ENCODE measurements at regions not wholly inside any gene's neighbourhood (a gene's known extent, or its start where the extent isn't known, plus 50 kb on each side); places are given as distances from the start of the nearest gene placed in this dataset.

DNA sequence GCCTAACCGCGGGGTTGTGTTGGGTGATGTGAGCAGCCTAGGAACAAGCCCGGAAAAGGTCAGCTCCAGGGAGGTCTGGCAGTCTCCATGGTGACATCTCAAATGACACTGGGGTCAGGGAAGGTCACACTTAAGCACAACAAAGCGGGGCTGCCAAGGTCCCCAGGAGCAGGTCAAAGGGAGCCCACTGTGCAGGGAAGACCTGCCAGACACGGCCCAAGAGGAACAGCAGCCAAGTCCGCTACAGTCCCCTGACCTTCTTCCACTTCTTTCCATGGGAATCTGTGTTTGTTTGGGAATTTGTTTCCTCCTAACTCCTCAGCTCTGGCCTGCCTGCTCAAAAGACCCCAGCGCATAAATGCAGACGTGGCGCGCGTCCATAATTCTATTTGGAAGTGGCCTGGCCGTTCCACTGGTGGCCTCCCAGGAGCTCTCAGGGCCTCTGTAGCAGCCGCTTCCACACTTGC is 232.1 kb upstream of the COPS8 start:
- no peak for DNase-seq (ENCODE audit: low spot score)

DNA sequence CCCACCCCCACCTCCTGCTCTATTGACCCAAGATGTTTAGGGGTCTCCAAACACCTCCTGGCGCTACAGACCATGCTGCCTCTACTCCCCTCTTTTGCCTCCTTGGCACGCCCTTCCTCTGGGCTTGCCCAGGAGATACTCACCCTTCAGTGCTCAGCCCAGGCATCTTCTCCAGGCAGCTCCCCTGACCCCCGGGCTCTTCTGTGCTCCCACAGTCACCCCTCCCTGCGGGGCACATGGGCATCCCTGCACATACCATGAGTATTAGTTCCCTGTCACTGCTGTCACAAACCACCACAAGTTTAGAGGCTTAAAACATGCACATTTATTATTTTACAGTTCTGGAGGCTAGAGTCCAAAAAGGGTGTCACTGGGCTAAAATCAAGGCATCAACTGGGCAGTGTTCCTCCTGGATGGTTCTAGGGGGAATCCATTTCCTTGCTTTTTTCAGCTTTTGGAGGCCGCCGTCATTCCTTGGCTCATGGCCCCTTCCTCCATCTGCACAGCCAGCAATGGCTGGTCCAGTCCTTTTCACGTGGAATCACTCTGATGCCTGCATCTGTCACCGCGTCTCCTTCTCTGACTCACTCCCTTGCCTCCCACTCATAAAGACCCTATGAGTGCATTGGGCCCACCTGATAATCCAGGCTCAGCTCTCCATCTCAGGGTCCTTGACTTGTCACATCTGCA is 230.4 kb upstream of the COPS8 start:
- DNase-seq (ENCODE audit: low spot score), result no peak

DNA sequence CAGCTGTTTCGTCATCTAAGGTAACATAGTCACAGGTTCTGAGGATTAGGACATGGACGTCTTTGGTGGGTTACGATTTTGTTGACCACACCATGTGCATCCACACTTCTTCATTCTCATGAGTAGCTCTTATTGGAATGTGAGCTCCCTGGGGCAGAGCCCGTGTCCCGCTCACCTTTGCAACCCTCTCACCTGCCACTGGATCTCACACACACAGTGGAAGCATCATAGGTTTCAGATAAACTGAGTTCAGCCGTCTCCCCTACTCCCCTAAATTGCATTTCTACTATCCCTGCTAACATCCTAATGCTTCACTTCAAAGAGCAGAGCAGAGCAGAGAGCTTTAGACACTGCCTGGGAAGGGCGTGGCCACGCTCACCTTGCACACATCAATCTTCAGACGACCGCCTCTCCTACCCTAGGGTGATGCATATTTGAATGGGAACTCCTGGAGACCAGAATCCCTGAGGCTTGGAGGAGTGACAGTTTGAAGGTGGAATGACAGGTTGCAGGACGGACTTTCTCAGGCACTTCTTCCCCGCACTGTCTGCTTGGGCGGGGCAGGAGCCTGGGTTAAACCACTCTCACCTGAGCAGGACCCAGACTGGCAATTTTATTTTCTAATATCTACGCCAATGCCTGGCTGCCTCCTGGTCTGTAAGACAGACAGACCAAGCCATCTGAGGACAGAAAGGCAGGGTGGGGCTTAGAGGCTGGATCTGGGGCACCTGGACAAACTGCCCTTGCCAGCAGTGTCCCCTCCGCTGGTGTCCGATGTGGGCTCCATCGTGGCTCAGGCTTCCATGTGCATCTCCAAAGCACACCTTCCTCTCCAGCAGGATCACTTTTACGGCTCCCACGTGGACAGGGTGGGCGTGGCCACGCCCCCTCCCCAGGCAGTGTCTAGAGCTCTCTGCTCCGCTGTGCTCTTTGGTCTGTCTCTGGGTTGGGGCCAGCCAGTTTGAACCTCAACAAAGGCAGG is 229.5 kb upstream of the COPS8 start:
- DNase-seq (ENCODE audit: low spot score), result no peak

DNA sequence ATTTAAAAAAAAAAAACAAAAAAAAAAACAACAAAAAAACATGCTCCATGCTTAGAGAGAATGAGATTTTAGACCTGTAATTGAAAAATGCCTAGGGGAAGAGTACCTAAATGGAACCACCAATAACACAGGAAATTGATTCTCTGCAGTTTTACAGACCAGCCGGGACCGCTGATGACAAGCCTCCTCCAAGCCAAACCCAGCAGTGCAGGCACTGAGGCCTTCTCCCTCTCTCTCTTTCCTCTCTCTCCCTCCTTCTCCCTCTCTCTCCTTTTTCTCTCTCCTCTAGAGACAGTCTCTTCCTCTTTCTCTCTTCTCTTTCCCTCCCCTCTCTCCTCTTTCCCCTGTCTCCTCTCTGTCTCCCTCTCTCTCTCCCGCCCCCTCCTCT is 228.8 kb upstream of the COPS8 start:
- DNase-seq (ENCODE audit: low spot score), result no peak

DNA sequence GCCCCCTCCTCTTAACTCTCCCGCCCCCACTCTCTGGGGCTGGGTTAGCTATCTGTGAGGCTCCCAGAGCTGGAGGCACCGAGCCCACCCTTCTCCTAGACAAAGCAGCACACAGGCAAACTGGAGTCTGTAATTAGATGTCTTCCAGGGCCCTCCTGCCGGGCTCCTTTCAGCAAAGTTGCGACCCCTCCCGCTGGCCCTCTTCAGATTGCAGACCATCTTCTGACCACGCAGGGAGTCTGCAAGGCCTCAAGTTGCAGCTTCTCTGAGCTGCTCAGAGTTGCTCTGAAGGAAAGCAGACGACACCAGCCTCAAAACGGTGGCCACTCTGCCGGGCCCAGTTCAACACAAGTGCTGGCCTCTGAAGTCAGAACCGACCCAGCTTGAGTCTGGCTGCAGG is 228.4 kb upstream of the COPS8 start:
- DNase-seq (ENCODE audit: low spot score), result no peak

DNA sequence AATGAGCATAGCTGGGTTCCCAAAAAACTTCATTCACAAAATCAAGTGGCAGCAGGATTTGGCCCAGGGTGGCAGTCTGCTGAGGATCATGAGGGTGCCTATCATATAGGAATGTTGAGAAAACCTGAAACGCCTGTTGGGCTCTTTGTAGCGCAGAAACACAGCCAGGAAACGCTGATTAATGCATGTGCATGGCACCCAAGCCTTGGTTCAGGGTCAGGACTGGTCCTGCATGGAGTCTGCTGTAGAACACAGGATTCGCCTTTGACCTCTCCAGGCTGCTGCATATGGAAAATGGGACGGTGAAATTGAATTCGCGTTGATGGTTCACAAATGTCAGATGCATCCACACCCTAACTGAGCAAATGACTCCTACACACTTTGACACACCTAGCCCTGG is 227.9 kb upstream of the COPS8 start:
- no peak for DNase-seq (ENCODE audit: low spot score)

DNA sequence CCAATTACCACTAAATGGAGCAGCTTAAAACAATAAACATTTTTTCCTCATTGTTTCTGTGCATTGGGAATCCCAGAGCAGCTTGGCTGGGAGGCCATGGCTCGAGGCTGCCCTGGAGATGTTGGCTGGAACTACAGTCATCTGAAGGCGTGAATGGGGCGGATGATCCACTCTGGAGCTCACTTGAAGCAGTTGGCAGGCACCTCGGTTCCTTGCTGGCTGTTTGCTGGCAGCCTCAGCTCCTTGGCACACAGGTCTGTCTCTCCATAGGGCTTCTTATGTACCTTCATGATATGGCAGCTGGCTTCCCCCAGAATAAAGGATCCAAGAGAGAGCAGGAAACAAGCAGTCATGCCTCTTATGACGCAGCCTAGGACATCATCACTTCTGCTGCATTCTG is 227.0 kb upstream of the COPS8 start:
- DNase-seq (ENCODE audit: low spot score), result peak; percentile 31

DNA sequence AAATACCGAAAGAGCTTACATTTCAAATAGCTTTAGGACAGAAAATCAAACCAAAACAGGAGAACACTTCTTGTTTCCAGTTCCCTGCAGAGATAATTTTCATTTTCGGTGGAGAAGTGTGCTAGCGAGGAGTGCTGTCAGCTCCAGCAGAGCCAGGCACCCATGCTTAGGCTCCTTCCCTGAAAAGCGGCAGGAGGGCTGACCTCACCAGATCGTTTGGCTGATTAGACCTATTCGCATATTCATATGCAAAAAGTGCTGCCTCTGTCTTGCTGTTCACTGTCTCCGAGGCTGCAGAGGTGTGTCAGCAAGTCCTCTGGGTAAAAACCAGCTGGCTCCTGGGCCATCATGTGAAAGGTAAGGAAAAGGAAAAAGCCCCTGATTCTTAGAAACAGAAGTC is 225.8 kb upstream of the COPS8 start:
- peak; percentile 15 for DNase-seq (ENCODE audit: low spot score)

DNA sequence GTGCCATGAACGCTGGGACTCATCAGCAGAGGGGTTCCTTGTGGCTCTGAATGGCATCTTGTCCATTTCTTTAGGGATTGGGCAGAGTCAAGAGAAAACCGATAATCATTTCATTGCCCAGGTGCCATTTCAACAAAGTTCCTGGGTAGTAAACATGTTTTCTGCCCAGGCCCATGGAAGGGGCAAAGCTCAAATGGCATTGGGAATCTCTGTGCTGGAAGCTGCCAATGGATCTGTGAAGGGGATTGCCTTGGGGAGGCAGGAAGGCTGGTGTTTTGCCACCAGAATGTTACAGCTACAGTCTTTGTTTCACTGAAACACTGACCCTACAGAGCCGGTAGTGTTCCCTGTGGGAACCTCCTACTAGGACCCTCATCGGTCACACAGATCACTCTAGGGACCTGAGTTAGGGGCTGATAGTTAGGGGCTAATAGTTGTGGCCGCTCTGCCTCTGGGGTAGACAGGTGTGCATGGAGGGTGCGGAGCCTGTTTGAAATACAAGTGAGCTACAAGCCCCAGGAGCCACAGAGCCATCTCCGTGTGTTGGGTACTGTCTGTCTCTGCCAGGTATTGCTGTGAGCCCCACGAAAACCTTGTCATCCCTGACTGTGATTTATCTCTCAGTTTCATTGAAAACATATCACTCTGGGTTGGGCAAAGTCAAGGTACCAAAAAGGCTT is 224.4 kb upstream of the COPS8 start:
- DNase-seq (ENCODE audit: low spot score), result no peak

DNA sequence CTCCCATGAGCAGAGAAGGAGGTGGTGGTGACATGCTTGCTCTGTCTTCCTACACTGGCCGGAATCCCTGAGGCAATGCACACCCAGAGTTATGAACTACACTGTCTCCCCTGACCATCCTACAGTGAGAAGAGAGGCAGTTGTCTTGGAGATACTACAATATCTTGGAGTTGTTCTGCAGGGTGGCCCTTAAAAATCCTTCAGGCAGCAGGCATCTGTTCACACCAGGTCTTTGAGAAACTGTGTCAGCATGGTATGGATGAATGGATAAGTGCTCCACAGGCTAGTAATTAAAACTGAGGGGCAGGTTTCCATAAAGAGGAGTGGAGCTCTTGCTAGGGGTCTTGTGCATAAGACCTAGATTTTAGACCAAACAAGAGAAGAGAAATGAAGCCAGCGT is 223.7 kb upstream of the COPS8 start:
- no peak for DNase-seq (ENCODE audit: low spot score)

DNA sequence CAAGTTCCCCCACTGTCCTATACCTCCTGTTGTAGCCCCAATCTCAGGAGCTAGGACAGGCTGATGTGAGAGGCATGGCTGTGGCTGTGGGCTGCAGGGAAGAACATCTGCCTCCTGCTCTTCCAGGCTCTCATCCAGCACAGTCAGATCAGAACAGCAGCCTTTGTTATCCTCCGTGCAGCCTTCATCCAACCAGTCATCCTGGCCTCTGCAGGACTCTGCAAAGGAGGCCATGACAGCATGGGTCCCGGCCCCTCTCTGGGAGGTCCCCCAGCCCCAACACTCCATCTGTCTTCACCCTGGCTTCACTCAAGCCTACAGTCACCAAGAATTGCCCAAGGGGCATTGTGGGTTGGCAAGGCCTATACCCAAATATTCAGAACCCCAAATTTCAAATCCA is 223.2 kb upstream of the COPS8 start:
- no peak for DNase-seq (ENCODE audit: low spot score)

DNA sequence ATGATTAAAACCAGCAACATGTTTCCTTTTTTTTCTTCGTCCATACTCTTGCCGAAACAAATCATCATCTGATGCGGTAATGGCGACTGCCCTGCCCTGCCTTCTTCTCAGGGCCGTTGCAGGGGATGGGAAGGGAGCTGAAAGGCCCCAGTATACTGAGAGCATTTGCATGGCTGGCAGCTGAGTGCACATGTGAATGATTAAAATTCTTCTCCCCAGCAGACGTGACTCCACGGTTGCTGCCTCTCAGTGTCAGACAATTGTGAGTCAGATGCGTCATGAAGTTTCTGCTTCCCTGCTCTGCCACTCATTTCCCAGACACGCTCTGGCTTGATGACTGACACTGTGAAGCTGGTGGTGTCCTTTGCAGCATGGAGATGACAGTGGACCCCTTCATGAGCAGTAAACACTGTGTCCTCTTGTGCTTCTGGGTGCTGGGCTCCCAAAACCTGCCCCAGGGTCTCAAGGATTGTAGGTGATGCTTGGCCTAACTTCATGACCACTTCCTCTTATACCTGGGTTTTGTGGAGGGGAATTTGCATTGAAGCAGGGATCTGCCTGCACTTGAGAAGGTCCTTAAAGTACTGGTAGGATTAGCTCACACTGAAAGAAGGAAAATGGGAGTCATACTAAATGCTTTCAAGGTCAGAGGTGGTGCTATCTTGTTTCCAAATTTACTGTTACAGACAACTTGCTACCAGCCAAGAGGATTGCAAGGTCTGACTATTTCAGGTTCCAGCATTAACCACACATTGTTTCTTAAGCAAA is 222.5 kb upstream of the COPS8 start:
- DNase-seq (ENCODE audit: low spot score), result no peak

DNA sequence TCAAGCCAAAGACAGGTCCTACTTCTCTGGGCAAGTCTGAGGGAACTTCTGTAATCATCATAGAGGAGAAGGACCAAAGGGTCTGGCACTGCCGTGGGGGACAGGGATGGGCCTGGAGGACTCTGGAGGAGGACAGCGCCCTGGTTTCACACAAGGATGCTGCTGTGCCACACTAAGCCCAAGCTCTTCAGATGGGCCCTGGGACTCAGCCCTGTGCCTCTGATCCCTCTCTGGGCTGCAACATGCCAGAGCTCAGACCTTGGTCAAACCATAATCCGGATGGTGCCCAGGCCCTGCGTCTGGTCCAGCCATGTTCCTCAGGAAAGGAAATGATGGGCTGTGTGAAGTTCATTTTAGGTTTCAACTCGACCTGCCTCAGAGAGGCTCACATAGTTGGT is 222.0 kb upstream of the COPS8 start:
- DNase-seq (ENCODE audit: low spot score), result no peak

DNA sequence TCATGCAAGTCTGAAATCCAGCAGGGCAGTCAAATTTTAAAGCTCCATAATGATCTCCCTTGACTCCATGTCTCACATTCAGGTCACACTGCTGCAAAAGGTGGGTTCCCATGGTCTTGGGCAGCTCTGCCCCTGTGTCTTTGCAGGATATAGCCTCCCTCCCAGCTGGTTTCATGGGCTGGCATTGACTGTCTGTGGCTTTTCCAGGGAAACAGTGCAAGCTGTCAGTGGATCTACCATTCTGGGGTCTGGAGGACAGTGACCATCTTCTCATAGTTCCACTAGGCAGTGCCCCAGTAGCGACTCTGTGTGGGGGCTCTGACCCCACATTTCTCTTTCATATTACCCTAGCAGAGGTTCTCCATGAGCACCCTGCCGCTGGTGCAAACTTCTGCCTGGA is 220.6 kb upstream of the COPS8 start:
- DNase-seq (ENCODE audit: low spot score), result no peak

DNA sequence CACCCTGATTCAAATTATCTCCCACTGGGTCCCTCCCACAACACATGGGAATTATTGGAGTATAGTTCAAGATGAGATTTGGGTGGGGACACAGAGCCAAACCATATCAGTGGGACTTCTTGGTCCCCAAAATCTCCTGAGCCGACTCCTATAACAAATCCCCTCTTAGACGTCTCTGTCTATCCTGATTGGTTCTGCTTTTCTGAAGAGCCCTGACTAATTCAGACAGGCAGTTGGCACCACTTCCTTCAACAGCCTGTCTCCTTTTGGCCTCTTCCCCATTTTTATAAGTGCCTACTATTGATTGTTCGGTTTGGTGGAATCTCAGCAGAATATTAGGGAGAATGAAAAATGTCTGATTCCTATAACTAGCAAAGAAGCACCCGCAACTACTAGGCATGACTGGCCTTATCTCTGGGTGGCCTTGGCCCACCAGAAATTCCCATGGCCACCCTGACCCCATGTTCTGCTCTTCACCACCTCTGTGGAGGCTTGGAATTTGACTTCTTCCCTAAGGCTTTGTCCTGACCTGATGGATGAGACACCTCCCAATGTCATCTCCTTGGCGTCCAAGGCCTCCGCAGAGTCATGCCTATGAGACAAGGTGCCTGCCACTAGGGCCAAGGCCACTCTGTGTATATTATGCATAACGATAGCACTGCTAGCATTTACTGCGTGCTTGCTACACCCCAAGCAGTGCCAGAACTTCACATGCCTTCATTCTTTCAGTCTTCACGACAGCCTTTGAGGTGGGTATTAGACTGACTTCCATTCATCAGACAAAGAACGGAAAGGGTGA is 218.9 kb upstream of the COPS8 start:
- DNase-seq (ENCODE audit: low spot score), result peak; percentile 53

DNA sequence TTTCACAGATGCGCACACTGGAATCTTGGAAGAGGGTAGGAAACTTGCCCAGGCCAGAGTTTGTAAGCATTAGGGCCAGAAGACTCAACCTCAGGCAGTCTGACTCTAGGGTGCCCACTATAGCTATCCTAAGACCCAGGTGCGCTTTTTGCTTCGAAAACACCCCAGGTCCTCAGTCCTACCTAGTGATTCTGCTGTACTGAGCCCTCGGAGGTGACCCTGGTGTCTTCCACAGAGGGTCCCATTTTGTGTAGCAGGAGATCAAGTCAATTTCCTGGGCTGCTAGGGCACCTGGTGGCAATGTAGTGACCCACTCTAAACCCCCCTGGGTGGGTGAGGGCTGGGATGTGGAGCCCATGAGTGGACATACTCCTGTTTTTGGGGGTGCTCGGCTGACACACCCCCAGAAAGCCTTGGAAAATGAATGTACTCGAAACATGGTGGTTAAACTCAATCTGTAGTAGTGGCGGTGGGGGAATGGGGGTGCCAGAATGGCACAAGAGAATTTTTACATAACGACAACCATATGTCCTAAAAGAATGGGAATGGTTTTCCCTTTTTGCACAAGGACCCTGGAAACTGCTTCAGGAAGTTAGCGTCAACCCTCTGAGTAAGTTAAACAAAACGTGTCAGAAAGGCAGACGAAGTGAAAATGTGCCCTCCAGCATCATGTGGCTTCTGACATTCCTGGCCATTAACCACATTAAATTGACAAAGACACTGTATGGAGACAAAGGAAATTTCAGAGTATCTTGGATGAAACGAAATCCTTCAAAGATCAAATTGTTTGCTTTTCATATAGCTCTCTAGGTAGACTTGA is 218.0 kb upstream of the COPS8 start:
- no peak for DNase-seq (ENCODE audit: low spot score)

DNA sequence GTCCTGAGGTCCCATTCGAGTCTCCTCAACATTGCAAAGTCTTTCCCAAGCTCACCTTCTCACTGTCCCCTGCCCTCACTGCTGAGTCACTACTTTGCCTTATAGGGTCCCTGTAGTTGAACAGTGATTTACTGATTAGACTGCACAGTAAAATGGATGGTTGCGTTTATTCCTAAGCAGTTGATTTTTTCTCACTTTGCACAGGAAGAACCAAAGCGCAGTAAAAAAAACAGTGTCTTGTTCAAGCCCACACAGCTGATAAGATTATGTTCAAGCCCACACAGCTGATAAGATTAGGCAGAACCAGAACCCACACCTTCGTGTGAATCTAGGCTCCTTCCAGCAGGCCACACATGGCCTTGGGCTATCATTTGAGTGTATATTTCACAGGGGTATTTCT is 215.3 kb upstream of the COPS8 start:
- no peak for DNase-seq (ENCODE audit: low spot score)

DNA sequence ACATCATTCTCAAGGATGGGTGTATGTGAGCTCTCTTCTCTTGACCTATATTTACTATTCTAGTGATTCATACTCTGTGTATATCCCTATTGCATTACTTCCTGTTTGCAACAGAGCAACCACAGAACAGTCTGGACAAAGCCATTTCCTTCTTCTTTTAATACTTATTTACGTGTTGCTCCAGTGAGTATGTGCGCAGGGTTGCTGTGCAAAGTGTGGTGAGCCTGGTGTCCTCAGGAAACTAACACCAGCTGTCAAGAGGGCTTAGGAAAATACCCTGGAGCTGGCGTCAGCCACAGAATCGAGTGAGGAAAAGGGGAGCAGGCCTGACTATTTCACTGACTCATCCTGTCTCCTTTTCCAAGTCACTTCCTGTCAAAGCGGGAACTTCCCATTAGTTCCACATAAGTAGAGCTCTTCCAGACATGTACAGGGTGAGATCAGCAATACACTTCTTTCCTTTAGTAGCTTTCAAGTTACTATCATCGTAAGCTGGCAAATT is 214.1 kb upstream of the COPS8 start:
- peak; percentile 85 for DNase-seq (ENCODE audit: low spot score)

DNA sequence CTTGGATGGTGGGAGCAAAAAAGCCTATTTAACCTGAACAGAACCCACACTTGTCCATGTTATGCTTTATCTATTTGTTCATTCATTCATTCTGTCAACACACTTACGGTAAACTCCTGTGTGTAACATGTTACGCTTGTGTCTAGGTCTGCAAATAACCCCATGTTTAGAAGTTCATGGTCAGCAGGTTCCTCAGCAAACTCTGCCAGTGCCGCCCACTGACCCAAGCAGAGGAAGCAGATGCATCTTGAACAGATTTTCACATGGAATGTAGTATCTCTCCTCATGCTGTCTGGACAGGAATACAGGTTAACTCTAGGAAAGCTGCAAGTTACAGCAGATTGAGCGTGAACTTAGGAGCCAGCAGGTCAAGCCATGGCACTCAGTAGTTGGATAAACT is 213.7 kb upstream of the COPS8 start:
- peak; percentile 30 for DNase-seq (ENCODE audit: low spot score)

DNA sequence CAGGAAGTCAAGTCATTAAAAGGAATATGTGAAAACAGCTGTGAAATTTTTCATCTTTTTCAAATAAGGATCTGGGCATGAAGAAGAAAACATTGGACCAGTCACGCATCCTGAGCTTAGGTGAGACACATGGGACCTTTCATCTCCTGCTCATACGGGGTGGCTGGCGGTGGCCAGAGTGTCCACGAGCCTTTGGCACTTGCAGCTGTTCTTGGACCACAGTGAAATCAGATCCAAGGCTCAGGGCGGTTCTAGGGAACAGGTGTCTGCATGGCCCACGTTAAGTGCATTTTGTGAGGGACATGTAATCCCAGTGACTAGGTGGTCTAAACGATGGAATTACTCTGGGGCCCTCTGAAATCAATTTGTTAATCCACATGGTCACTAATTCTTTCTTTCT is 212.7 kb upstream of the COPS8 start:
- no peak for DNase-seq (ENCODE audit: low spot score)

Data from pons (tissue), 1 donor.